ENCODE measurements at regions not wholly inside any gene's neighbourhood (a gene's known extent, or its start where the extent isn't known, plus 50 kb on each side); places are given as distances from the start of the nearest gene placed in this dataset.

DNA sequence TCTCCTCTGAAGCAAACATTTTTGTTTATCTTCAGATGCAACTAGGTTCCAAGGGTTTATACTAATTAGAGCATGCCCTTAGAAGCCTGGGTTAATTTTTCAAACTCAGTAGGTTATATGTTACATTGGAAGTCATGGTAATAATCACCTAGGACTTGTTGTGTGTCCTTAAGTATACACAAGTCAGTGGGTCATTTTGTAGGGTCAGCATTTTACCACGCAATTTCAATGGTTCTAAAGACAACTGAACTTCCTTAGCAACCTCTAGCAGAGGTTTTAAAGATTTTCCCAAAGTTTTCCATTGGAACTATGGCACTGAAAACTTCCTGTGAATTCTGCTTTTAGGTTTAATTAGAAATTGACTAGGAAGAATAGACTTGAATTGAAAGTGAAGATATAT is 99.6 kb upstream of the NANOGP8 start:
- TF ChIP-seq CTCF (IDR thresholded peaks at IDR 0.05): no peak
- TF ChIP-seq POLR2A (IDR thresholded peaks at IDR 0.05): no peak

Data from lower leg skin (tissue), 3 donors.